ENCODE measurements at regions not wholly inside any gene's neighbourhood (a gene's known extent, or its start where the extent isn't known, plus 50 kb on each side); places are given as distances from the start of the nearest gene placed in this dataset.

- TF ChIP-seq RFX5 (IDR thresholded peaks at IDR 0.05; ENCODE audit: low read depth, low read length) = no peak
- TF ChIP-seq NFE2L2 (IDR thresholded peaks at IDR 0.05; ENCODE audit: low read depth, low read length) = no peak
- H3K27me3 ChIP-seq (ENCODE audit: control insufficient read depth, insufficient read depth, low read length) = no peaks in the 10 kb centered on the region
- BruUV-seq (replicated peaks) = no TSS peak
- H2BK120ac ChIP-seq (ENCODE audit: low read depth, low read length) = no peak overlapping the region
- in situ Hi-C loops (cut with MboI; ENCODE audit: low sequenced_read_pairs) = no loop called here
- dilution Hi-C loops (cut with HindIII; ENCODE audit: low sequenced_read_pairs, unreplicated experiment) = no loop called here
- no peak overlapping the region for H3K9ac ChIP-seq (ENCODE audit: low read depth, low read length)
- intact Hi-C loops (cut with micrococcal nuclease) = no loop called here
- no peak for ATAC-seq (ENCODE audit: low read depth)
- no peak overlapping the region for H3K27ac ChIP-seq (ENCODE audit: insufficient read depth, low read length)
- no peaks in the 10 kb centered on the region for H3K4me1 ChIP-seq (ENCODE audit: control insufficient read depth, insufficient read depth, low read length)
- H3K9me3 ChIP-seq (ENCODE audit: control insufficient read depth, insufficient read depth, low read length) = peaks cover 6% of the 10 kb centered on the region; the same call in 1 of the 2 replicates
- no peaks in the 10 kb centered on the region for H3K36me3 ChIP-seq (ENCODE audit: control insufficient read depth, insufficient read depth, low read length)
- no peaks in the 10 kb centered on the region for H3K79me1 ChIP-seq (ENCODE audit: low read depth in 1 of 2, low read length in 2 of 2)
- H2BK15ac ChIP-seq (ENCODE audit: low read depth, low read length) = no peak overlapping the region
- no peaks in the 10 kb centered on the region for H3K9me1 ChIP-seq (ENCODE audit: insufficient read depth, low read length)
- no peak overlapping the region for H3K14ac ChIP-seq (replicated peaks; ENCODE audit: low read depth, low read length)
- ChIA-PET CTCF (no interaction called here), POLR2A (ENCODE audit: unreplicated experiment) (no interaction called here)
- no peak overlapping the region for H4K8ac ChIP-seq (ENCODE audit: low read depth in 2 of 2, low read length in 2 of 2)
- no peak overlapping the region for H2BK5ac ChIP-seq (ENCODE audit: low read depth, low read length, poor library complexity, severe bottlenecking)
- no peak overlapping the region for H2AK5ac ChIP-seq (ENCODE audit: low read depth, low read length)
- H3K4ac ChIP-seq (ENCODE audit: low read depth, low read length) = no peak overlapping the region
- no peak overlapping the region for H2AK9ac ChIP-seq (replicated peaks; ENCODE audit: low read depth, low read length, poor library complexity)
- no peak overlapping the region for H3K23ac ChIP-seq (ENCODE audit: low read depth, low read length)
- H3K4me3 ChIP-seq (ENCODE audit: insufficient read depth, low read depth, low read length) = no peak overlapping the region
- DNase-seq = peak; percentile 1
- H2BK20ac ChIP-seq (ENCODE audit: low read depth, low read length) = no peak overlapping the region
- H3K56ac ChIP-seq (ENCODE audit: extremely low read depth, insufficient read depth, low read length) = no peak overlapping the region
- H4K91ac ChIP-seq (ENCODE audit: insufficient read depth, low read depth, low read length) = no peak overlapping the region
- no peak overlapping the region for H3K4me2 ChIP-seq (ENCODE audit: low read depth, low read length)
- WGBS, 2 experiments (ENCODE audit: extremely low coverage in 2 of 2, insufficient read length in 1 of 2) = no CpG with 5 or more reads among the region's 8 CpGs
- no peak overlapping the region for H3K18ac ChIP-seq (ENCODE audit: low read depth, low read length)
- no peaks in the 10 kb centered on the region for H4K20me1 ChIP-seq (ENCODE audit: insufficient read depth, low read length)
- no peak overlapping the region for H2AFZ ChIP-seq (replicated peaks; ENCODE audit: low read length, poor library complexity)
- no peak overlapping the region for H4K5ac ChIP-seq (ENCODE audit: low read depth, low read length)
Observed at GRCh38 chr7:68733219-68734153, 864.8 kb upstream of the AUTS2 start.

Measured in IMR-90 (cell line).